Osteocyte (in vitro differentiated cells): ENCODE measurements at regions not wholly inside any gene's neighbourhood (a gene's known extent, or its start where the extent isn't known, plus 50 kb on each side); places are given as distances from the start of the nearest gene placed in this dataset.

ENCODE experiments used
- DNase-seq: peaks from one replicate; pipeline ENCODE4 v3.0.0; 2021; ENCODE audit warnings: mixed read lengths; ENCODE audit not compliant: unreplicated experiment; ENCODE audit errors: extremely low spot score
- H3K27ac Mint-ChIP-seq: one replicate; pipeline ENCODE4 v1.8.0; 2021; ENCODE audit warnings: mild to moderate bottlenecking, mixed read lengths; ENCODE audit not compliant: unreplicated experiment
- H3K27me3 Mint-ChIP-seq: one replicate; pipeline ENCODE4 v1.8.0; 2021; ENCODE audit warnings: mixed read lengths; ENCODE audit not compliant: unreplicated experiment
- H3K36me3 Mint-ChIP-seq: one replicate; pipeline ENCODE4 v1.8.0; 2021; ENCODE audit warnings: mixed read lengths; ENCODE audit not compliant: unreplicated experiment
- H3K4me1 Mint-ChIP-seq: one replicate; pipeline ENCODE4 v1.8.0; 2021; ENCODE audit warnings: mixed read lengths; ENCODE audit not compliant: unreplicated experiment
- H3K4me3 Mint-ChIP-seq: one replicate; pipeline ENCODE4 v1.8.0; 2021; ENCODE audit warnings: mild to moderate bottlenecking, moderate library complexity, mixed read lengths; ENCODE audit not compliant: unreplicated experiment
- H3K9me3 Mint-ChIP-seq: one replicate; pipeline ENCODE4 v1.8.0; 2021; ENCODE audit warnings: mixed read lengths; ENCODE audit not compliant: unreplicated experiment
- CTCF ChIP-seq: fragments of 200-600 bp; sonication (generic); IDR thresholded peaks from 2 replicates; pipeline ENCODE4 v1.5.0; 2021; ENCODE audit warnings: antibody characterized with exemption, mild to moderate bottlenecking, moderate library complexity

- DNase-seq: no peak
- TF ChIP-seq CTCF: no peak
- Mint-ChIP-seq H3K4me1 (peaks cover 51% of the 10 kb centered on the region), H3K4me3 (no peak overlapping the region), H3K27me3 (no peaks in the 10 kb centered on the region), H3K36me3 (peaks cover 1% of the 10 kb centered on the region), H3K9me3 (peaks cover 9% of the 10 kb centered on the region), H3K27ac (peak overlapping the region; percentile 71)
Measured at GRCh38 chr2:150627526-150627925, 140.1 kb upstream of the RND3 start.

- H3K36me3 Mint-ChIP-seq: peaks cover 1% of the 10 kb centered on the region
- H3K9me3 Mint-ChIP-seq: peaks cover 11% of the 10 kb centered on the region
- DNase-seq: no peak
- peak; percentile 4 for TF ChIP-seq CTCF
- peak overlapping the region; percentile 71 for H3K27ac Mint-ChIP-seq
- H3K4me1 Mint-ChIP-seq: peaks cover 57% of the 10 kb centered on the region
- no peak overlapping the region for H3K4me3 Mint-ChIP-seq
- H3K27me3 Mint-ChIP-seq: no peaks in the 10 kb centered on the region
Measured at GRCh38 chr2:150626934-150627411, 139.5 kb upstream of the RND3 start.

- Mint-ChIP-seq H3K36me3 (peaks cover 1% of the 10 kb centered on the region), H3K27ac (no peak overlapping the region), H3K27me3 (no peaks in the 10 kb centered on the region), H3K9me3 (peaks cover 12% of the 10 kb centered on the region), H3K4me3 (no peak overlapping the region), H3K4me1 (peaks cover 62% of the 10 kb centered on the region)
- no peak for DNase-seq
- TF ChIP-seq CTCF: no peak
Measured at GRCh38 chr2:150625741-150626140, 138.3 kb upstream of the RND3 start.

- H3K36me3 Mint-ChIP-seq: peaks cover 1% of the 10 kb centered on the region
- peaks cover 63% of the 10 kb centered on the region for H3K4me1 Mint-ChIP-seq
- no peak for DNase-seq
- TF ChIP-seq CTCF: no peak
- no peaks in the 10 kb centered on the region for H3K27me3 Mint-ChIP-seq
- peaks cover 12% of the 10 kb centered on the region for H3K9me3 Mint-ChIP-seq
- H3K4me3 Mint-ChIP-seq: no peak overlapping the region
- no peak overlapping the region for H3K27ac Mint-ChIP-seq
Measured at GRCh38 chr2:150625303-150625702, 137.8 kb upstream of the RND3 start.

- DNase-seq: no peak
Measured at GRCh38 chr2:150624001-150624401, 136.5 kb upstream of the RND3 start.

More at GRCh38 chr2:150624001-150624401, 136.5 kb upstream of the RND3 start:
- peaks cover 1% of the 10 kb centered on the region for H3K36me3 Mint-ChIP-seq
- TF ChIP-seq CTCF: no peak
- H3K9me3 Mint-ChIP-seq: peaks cover 12% of the 10 kb centered on the region
- H3K27ac Mint-ChIP-seq: peak overlapping the region; percentile 83
- H3K27me3 Mint-ChIP-seq: no peaks in the 10 kb centered on the region
- no peak overlapping the region for H3K4me3 Mint-ChIP-seq
- peaks cover 76% of the 10 kb centered on the region for H3K4me1 Mint-ChIP-seq
